GM21528 (cell line): ENCODE measurements at regions not wholly inside any gene's neighbourhood (a gene's known extent, or its start where the extent isn't known, plus 50 kb on each side); places are given as distances from the start of the nearest gene placed in this dataset.

Experiments used
- ATAC-seq: cut with Tn5 transposase; IDR thresholded peaks from one replicate; pipeline ENCODE4 v1.9.1; 2021; ENCODE audit warnings: mild to moderate bottlenecking, moderate library complexity; ENCODE audit not compliant: unreplicated experiment, low FRiP score

DNA sequence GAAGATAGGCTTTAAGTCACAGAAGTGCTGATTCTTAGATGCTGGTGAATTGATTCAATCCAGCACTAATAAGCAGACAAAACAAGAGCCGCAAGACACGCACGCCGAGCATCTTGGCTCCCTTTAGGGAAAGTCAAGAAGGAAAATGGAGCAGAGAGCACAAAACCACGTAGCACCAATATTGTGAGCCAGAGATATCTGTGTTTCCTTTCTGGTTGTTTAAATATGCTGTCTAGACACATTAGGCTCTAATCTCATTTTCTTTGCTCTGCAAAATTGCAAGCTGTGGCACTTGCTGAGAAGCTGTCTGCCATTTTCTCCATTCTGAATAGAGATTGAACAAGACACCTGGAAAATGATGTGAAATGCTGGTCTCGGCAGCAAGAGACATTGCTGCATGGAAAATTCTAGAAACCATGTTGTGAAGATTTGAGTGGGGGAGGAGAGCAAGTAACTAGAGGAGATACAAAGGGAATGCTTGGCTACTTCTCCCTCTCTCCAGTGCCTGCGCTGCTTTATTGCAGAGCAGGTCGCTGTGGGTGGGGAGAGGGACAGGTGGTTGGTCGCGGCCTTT, 336.3 kb downstream of the MED10 start:
- no peak for ATAC-seq

DNA sequence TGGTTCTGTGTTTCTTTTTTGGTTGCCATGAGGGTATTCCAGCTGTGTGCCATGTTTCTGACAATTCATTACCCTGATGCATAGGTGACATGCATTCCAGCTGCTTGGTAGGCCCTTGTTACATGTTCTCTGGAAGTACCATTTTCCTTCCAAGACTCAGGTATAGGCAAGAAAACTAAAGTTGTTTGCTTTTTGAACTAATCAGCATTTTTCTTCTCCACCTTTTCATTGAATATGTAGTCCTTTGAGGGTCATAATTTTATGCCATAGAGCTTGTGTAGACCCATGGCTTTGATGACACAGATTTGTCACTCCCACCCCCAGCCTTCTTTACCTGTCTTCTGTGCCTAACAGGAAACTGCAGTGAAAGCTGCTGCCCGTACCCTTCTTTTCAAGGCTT, 339.2 kb downstream of the MED10 start:
- ATAC-seq = no peak

DNA sequence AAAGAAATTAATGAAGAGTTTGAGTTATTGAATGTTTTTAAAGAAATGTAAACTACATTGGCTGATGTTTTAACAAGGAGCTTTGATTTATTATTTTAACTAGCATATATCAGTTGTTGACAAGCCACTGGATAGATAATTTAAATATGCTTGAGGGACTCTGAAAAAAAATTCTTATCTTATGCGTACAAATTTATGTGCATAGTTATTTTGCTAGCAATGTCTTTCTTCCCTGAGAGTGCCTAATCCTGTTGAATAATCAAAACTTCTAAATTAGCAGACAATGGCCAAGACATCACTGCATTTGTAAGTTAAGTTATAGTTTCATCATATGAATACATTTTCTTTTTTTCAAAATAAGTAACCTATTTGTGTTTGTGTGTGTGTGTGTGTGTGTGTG, 342.3 kb downstream of the MED10 start:
- no peak for ATAC-seq

DNA sequence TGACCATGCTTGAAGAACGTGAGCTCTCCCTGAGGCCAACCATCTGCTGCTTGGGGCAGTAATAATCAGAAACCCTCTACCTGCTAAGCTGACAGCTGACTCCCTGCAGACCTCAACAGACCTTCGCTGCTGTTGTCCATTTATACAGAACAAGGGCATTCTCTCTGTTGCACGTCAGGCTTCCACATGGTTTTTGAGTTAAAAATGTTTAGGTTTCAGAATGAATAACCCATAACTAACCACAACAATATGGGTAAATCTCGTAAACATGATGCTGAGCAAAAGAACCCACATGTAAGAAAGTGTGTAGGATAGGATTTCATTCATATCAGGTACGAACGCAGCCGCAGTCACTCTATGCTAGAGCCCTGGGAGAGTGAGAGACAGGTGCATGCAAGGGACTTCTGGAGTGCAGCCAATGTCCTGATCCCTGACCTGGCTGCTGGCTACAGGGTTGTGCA, 348.5 kb downstream of the MED10 start:
- no peak for ATAC-seq

DNA sequence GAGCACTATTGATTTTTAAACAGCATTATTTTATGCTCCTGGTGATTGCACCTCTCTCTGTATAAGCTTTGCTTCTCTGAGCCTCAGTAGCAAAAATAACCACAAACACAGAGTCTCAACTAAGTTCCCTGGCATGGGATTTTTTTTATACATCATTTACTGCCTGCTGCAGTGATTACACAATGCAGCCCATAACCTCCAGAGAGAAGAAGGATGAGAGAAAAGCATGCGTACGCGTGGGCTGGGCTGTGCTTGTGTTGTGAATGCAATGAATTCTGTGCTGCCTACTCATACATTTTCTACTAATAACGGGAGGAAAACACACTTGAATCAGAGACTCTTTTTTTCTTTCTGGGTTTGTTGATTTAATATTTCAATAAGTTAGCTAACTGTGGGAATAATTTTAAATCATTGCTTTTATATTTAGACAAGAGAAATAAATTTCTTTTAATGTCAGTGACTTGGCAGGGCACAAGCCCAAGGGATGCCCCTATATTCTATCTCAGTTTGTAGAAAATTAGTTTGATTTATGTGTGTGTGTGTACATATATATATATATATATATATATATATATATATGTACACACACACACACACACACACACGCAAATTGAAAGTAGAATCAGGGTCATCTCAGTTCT, 351.5 kb downstream of the MED10 start:
- no peak for ATAC-seq

DNA sequence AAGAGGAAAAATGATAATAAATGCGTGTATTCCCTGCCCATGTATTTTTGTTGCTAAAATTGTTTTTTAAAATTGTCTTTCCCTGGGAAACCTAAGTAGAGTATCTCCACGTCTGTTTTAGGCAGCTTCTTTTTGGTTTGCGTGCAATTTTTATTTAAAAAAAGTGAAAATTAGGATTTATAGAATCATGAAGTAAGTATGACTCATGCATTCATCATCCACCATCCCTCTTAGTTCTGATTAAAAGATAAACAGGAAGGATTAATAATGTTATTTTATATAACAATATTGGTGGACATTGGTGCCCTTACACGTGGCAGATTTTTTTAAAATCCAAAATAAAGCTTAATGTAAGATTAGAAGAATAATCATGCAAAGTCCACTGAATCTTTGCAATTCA, 358.7 kb downstream of the MED10 start:
- no peak for ATAC-seq

DNA sequence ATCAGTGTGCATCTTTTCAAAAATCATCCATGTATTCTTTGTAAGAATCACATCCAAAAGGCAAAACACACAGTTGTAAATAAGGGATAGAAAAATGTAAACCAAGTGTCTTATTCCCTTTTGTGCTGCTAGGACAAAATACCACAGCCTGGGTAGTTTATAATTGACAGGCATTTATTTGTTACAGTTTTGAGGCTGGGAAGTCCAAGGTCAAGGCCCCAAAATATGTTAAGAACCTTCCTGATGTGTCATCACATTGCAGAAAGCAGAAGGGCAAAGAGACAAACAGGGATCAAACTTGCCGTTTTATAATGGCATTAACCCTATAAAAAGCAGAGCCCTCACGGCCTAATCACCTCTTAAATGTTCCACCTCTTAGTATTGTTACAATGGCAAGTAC, 364.8 kb downstream of the MED10 start:
- no peak for ATAC-seq

DNA sequence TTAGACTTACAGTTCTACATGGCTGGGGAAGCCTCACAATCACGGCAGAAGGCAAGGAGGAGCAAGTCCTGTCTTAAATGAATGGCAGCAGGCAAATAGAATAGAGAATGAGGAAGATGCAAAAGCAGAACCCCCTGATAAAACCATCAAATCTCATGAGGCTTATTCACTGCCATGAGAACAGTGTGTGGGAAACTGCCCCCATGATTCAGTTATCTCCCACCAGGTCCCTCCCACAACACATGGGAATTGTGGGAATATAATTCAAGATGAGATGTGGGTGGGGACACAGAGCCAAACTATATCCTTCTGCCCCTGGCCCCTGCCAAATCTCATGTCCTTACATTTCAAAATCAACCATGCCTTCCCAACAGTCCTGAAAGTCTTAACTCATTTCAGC, 367.1 kb downstream of the MED10 start:
- ATAC-seq = no peak

DNA sequence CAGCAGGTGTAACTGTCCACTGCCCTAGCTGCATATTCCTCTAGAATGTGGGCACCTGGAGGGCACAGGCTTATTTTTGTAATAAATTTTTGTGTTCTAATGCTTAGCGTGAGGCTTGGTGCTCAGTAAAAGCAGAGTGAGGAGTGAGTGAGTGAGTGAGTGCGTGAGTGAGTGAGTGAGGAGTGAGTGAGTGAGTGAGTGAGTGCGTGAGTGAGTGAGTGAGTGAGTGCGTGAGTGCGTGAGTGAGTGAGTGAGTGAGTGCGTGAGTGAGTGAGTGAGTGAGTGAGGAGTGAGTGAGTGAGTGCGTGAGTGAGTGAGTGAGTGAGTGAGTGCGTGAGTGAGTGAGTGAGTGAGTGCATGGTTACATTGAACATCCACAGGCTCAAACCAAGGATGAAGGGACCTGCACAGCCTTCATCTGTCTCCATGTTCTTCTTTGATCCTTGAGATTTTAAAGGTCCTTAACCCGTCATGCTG, 371.5 kb downstream of the MED10 start:
- no peak for ATAC-seq

DNA sequence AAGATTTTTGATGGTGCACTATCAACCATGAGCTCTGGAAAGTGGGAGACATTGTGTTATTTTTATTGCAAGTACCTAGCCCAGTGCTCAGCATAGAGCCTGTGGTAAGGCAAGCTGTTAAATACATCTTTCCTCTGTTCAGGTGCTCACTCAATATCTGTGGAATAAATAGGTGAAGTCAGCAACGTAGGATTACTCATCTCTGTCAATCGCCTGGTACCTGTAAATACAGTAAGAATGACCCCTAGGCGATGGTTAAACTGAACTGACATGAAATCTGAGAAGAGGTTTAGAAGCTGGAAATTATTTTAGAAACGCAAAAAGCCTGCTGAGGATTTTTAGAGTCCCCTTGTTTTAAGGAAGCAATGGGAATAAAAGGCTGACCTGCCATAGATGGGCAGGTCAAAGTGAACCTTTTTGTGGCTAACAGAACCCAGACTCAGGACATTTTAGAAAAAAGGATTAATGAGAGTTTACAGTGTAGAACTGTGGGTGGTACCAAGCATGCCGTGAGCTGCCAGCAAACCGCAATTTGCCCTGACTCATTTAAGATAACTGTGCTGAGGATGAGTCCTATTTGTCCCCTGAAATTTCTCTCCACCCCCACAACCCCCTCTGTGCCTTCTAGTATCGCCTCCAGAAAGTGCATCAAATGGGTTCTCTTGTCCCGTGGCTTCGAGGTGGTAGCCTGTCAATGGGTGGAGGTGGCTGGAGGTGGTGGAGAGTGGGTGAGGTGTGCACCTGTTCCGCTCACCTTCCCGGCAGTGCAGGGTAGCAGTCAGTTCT, 375.1 kb downstream of the MED10 start:
- ATAC-seq = no peak

DNA sequence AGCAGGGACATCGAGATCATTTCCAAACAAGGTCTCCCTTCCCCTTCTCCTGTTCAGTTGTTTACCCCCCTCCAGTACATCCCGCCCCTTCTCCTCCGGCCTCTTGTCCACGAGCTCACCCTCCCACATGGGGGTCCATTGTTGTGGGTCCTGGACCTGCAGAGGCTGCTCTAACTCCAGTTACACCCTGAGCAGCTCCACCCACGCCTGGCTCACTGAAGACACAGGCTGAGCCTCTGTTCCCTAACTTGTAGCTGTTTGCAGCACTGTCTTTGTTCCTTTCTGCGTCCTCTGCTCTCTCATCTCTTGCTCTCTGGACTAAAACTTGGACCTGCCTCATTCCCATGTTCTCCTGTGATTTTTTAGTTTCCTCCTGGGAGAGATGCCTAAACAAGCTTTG, 377.5 kb downstream of the MED10 start:
- ATAC-seq = no peak

DNA sequence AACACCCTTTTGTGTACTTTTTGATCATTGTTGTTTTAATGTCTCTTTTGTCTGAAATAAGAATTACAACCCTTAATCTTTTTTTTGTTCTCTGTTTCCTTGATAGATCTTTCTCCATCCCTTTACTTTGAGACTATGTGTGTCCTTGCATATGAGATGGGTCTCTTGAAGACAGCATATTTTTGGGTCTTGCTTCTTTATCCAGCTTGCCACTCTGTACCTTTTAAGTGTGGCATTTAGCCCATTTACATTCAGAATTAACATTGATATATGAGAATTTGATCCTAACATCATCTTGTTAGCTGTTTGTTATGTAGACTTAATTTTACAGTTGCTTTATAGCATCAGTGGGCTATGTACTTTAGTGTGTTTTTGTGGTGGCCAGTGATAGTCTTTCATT, 382.5 kb downstream of the MED10 start:
- no peak for ATAC-seq

DNA sequence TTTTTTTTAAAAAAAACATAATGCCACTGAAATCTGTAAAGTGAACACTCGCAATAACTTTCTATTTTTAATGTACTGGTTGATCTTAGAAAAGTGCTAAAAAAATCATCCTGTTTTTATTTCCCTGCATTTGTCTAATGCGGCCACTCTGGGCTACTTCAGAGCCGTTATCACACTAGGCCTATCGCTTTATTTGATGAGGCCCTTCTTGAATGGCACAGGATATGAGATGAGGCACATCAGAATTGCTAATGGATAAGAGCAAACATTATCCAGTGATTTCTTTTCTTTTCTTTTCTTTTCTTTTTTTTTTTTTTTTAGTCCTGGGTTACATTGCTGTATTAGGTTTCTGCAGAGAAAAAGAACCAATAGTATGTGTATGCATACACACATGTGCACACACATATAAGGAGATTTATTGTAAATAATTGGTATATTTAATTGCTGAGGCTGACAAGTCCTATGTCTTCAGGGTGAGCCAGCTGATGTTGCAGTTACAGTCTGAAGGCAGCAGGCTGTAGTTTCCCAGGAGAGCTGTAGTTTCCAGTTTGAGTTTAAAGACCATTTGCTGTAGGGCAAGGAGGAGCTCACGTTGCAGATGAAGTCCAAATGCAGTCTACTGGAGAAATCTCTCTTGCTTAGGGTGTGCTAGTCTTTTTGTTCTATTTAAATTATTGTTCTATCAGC, 391.7 kb downstream of the MED10 start:
- ATAC-seq = no peak

DNA sequence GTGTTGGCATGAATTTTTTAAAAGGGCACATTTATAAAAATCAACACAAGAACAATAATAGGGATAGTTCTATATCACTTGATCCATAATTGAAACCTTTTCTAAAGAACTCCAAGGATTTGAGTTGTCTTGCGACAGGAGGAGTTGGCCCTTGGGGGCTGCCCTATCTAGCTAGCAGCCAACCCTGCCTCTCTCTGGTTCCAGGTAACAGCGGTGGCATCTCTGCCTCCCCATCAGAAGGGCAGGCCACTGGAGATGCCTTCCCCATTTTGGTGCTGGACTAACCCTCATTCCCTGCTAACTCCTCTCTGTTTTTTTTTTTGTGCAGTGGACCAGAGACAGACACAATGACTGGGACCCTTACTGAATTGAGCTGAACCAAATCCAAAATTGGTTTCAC, 393.0 kb downstream of the MED10 start:
- no peak for ATAC-seq

DNA sequence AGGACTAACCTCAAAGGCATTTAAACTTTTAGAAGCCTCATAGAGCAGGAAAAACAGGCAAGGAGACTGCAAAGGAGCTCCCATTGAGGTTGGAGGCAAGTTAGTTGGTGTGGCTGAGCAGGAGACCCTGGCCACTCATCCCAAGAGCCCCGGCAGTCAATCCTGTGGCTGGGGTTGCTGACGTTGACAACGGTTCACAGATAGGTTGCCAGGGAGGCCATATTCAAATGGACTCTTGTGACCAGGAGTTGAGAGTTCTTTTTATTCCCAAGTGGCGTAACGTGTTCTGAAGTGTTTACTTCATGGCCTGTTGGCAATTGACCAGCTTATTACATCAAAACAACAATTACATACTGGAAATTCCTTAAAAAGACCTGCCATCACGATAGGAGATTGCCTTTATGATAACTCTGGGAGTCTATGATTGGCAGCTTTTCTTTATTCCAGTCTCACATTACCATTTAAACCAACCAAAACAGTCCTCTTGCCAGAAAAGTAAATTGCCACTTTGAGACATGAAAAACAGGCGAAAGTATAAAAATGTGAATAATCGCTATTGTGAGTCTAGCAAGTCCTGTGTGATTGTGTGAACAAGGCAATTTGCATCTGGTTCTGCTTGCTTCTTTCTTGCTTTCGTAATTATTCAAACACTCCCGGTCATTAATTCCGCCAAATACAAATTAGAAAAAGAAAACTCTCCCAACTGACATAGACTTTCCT, 394.9 kb downstream of the MED10 start:
- ATAC-seq = no peak

DNA sequence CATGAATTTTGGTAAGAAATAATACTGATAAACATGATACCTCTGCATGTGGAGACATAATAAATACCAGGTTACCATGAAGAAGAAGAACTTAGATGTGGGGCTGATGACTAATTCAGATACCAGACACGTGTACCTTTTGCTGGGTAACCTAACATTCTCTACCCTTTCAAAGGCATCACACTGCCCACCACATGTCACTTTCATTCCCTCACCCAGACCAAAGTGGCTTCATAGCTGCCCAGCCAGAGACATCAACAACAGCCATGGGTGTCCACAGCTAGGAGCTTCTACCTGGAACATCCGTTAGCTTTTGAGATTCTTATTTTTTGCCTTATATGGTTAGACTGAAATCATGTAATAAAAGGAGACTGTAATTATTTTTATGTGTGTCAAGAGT, 396.8 kb downstream of the MED10 start:
- ATAC-seq = no peak

DNA sequence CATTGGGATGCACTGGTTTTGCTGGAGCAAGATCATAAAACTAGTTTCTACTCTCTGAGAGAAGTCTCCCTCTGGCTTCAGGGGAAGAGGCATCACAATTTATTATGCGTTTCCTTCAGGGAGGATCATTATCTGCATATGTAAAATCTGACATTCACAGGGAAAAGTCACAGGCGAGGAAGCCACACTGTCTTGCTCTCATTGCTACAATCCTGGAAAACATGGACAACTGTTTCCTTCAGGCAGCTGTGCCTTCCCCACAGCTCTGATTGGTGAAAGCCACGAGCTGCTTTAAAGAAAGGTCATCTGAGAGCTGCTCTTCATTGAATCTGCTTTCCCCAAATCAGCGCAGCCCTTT, 397.8 kb downstream of the MED10 start:
- ATAC-seq = no peak

DNA sequence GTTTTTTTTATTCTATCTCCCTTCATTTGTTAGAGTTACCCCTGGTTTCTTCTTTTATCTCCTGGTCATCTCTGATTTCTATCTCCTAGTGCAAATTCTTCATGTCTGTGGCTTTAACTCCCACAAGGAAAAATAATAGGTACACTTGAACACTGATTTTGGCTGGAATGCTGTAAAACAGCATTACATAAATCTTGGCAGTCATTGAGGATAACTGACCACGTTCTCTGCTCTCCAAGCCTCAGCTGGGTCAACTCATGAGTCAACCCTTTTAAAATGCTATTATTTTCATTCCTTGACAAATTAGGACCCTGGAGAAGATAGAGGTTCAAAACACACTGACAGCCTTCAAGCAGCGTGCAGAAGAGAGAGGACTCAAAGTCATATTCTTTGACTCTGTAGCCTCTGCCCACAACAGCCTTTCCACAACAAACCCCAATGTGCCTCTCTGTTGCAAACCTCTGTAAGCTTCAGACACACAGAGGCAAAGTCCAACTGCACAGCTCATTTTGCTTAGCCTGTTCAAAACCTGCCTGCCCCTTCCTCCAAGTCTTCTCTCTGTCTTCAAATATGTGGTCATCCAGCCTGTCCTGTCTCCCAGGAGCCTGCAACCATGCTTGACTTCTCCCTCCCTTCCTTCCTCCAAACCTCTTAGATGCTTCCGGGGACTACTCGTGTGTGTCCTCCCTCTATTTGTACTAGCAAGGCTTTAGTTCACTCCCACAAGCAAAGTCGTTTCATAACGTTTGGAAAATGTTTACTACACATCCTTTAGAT, 398.4 kb downstream of the MED10 start:
- no peak for ATAC-seq

DNA sequence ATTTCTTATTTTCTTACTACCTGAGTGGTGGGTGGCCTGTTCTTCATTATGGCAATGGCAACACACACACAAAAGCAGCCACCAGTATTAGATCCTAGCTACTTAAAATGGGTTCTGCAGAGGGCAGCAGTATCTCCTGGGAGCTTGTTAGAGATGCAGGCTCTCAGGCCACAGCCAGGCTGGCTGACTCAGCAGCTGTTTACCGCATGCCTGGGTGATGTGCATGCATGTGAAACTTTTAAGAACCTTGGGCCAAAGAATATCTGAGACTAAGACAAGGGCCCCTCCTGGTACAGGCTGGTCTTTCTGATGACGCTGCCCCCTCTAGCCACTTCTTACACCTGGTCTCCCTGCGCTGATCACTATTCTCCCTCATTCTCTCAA, 399.0 kb downstream of the MED10 start:
- ATAC-seq = no peak
